HG02759 (cell line): ENCODE measurements at regions not wholly inside any gene's neighbourhood (a gene's known extent, or its start where the extent isn't known, plus 50 kb on each side); places are given as distances from the start of the nearest gene placed in this dataset.
A peak's percentile ranks its signal among the peaks of the same experiment; 100 is the strongest.

ENCODE experiments used
- ATAC-seq: cut with Tn5 transposase; IDR thresholded peaks from one replicate; pipeline ENCODE4 v1.9.1; 2021; ENCODE audit warnings: mild to moderate bottlenecking, moderate library complexity; ENCODE audit not compliant: unreplicated experiment

GRCh38 chrX:134172588-134173259, 64.3 kb upstream of the CCDC160 start:
- ATAC-seq: peak; percentile 64

DNA sequence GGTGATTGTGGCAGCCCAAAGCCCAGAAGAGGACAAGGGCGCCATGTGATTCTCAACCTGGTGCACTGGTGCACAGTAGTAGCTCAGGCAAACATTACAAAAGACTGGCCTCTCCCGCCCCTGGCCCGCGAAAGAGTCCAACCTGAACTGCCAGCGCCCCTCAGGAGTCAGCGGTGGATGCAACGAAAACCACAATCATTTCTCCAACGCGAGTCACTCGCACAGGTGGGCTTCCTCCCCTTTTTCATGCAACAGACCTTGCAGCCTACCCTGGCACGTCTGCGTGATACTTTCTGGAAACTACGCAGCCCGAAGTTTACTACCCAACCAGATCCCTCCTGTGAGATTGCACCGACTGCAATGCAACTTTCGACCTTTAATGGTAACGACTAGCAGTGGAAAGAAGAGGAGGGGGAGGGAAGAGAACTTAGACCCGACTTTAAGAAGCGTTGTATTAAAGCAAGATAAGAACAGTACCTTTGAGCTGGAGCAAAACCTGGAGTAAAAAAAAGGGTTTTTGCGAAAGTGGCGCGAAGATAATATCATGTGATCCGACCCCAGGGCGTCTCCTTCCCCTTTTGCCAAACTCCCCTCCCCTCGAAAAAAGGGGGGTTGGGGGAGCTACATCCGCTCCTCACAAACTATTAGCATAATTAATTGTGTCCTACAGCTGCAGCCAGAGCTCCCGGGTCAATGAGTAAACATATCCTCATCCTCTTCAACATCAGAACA, 63.3 kb upstream of the CCDC160 start:
- ATAC-seq: no peak

DNA sequence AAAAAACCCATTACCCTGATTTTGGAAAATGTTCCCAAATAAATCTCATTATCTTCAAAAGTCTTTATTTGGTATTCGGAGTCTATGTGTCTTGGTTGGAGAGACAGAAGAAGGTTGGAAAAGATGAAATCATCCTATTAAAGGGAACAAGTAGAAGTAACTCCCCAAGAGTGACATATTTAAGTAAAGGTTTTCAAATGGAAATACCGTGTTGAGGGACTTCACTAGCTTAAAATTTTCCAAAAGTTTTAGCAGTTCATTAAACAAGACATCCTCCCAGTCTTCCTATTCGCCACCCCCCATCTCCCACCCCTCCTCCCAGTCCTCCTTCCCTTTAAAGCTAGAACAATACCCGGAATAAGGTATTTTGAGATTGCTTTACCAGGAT, 62.7 kb upstream of the CCDC160 start:
- no peak for ATAC-seq

GRCh38 chrX:134174859-134175258, 62.1 kb upstream of the CCDC160 start:
- no peak for ATAC-seq

DNA sequence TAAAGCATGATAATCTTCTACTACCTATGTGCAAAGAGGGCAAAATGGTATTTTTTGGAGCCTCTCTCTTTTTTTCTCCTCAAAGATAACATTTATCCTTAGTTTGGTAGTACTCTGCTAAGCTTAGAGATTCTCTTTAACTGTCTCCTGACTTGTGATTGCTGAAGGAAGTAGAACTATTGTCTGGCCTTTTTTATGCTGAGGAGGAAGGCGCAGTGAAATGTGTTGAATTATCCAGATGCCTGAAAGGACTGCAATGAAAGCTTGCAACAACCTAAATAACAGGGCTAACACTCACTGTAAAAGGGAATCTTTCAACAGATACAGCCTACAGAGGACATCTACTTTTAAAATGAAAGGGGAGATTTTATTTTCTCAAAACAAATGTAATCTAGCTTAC, 59.5 kb upstream of the CCDC160 start:
- ATAC-seq: no peak

DNA sequence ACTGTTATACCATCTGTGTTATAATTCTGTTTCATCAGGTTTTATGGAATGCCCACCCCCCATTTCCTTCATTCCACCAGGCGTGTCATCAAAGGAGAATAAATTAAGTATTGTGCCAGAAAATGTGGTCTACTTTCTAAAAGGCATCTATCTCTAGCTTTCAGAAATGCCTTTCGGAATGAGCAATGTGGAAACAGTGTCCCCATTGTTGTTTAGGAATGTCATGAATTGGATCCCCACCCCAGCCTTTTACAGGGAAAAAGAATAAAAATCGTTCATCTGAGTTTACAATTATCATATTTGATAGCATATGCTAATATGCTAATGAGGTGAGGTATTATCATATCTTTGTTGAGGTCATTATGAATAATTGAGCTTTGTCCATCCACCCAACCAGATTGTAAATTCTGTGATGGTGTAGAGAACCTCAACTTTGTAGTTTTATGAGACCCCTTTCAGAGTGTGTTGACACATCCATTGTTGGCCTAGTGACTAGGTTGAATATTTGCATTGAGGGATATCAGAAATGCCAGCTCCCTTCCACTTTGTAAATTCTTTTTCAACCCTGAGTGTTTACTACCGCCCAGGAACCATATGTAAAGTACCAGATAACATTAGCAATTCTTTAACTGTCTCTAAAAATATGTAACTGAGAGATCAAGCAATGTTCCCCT, 56.2 kb upstream of the CCDC160 start:
- ATAC-seq: no peak

GRCh38 chrX:134181275-134181660, 55.7 kb upstream of the CCDC160 start:
- no peak for ATAC-seq

DNA sequence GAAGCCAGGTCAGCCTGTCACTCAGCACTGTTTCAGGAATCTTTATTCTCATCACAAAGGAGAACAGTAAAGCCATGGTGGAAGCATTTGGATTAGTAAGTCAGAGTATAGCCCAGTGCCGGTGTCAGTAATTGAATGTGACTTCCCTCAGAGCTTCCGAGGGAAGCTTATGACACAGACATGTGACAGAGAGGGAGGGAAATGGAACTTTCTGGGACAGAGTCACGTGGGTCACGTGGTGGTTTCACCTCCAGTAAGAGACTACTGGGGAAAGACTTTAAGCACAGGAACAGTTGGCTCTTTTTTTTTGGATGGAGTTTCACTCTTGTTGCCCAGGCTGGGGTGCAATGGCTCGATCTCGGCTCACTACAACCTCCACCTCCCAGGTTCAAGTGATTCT, 53.3 kb upstream of the CCDC160 start:
- no peak for ATAC-seq

- no peak for ATAC-seq
Measured at GRCh38 chrX:134184936-134185335, 52.0 kb upstream of the CCDC160 start.

GRCh38 chrX:134186362-134187121, 50.4 kb upstream of the CCDC160 start:
- peak; percentile 85 for ATAC-seq
